Brain microvascular endothelial cell (primary cell): ENCODE measurements at regions not wholly inside any gene's neighbourhood (a gene's known extent, or its start where the extent isn't known, plus 50 kb on each side); places are given as distances from the start of the nearest gene placed in this dataset.

Source experiments
- DNase-seq: peaks from one replicate; pipeline ENCODE4 v3.0.0-alpha.2; 2020
- H3K27ac ChIP-seq: fragments of 250-450 bp; sonication (Bioruptor Pico); 2 replicates; pipeline ENCODE4 v1.5.1; 2020; ENCODE audit warnings: mild to moderate bottlenecking, moderate library complexity
- H3K27me3 ChIP-seq: fragments of 250-450 bp; sonication (Bioruptor Pico); replicated peaks from 2 replicates; pipeline ENCODE4 v1.5.1; 2020; ENCODE audit warnings: mild to moderate bottlenecking
- H3K36me3 ChIP-seq: fragments of 250-450 bp; sonication (Bioruptor Pico); replicated peaks from 2 replicates; pipeline ENCODE4 v1.5.1; 2020; ENCODE audit warnings: mild to moderate bottlenecking
- H3K4me3 ChIP-seq: 2 replicates; pipeline ENCODE4 v1.5.1; 2011; ENCODE audit warnings: low read depth, mild to moderate bottlenecking, control low read depth, low read length, moderate library complexity
- CTCF ChIP-seq: IDR thresholded peaks from 2 replicates; pipeline ENCODE4 v1.5.1; 2011; ENCODE audit warnings: low read depth, mild to moderate bottlenecking, moderate library complexity, low read length, control low read depth, inconsistent platforms; ENCODE audit errors: missing control alignments
- in situ Hi-C: cut with HindIII; loops from 2 replicates; pipeline ENCODE4 v1.10.0; 2017; ENCODE audit warnings: low sequenced_read_pairs, low pct_ligation_motif_present

GRCh38 chr12:27148791-27149190 is 66.4 kb upstream of the C12orf71 start:
- H3K27me3 ChIP-seq: no peaks in the 10 kb centered on the region
- no peak overlapping the region for H3K4me3 ChIP-seq
- no peak for DNase-seq
- no peak overlapping the region for H3K27ac ChIP-seq
- TF ChIP-seq CTCF: no peak
- in situ Hi-C loops: no loop called here
- H3K36me3 ChIP-seq: no peaks in the 10 kb centered on the region

- no peaks in the 10 kb centered on the region for H3K27me3 ChIP-seq
- in situ Hi-C loops: no loop called here
- no peak overlapping the region for H3K4me3 ChIP-seq
- DNase-seq: no peak
- no peak for TF ChIP-seq CTCF
- H3K27ac ChIP-seq: no peak overlapping the region
- H3K36me3 ChIP-seq: no peaks in the 10 kb centered on the region
Measured at GRCh38 chr12:27151479-27151878, 69.1 kb upstream of the C12orf71 start.

- no peak for DNase-seq
- H3K36me3 ChIP-seq: no peaks in the 10 kb centered on the region
- no peak for TF ChIP-seq CTCF
- in situ Hi-C loops: no loop called here
- H3K4me3 ChIP-seq: no peak overlapping the region
- no peak overlapping the region for H3K27ac ChIP-seq
- H3K27me3 ChIP-seq: no peaks in the 10 kb centered on the region
Measured at GRCh38 chr12:27158297-27158696, 75.9 kb upstream of the C12orf71 start.

GRCh38 chr12:27161458-27162228 is 79.3 kb upstream of the C12orf71 start:
- DNase-seq: no peak
- Histone ChIP-seq H3K27ac (no peak overlapping the region), H3K4me3 (no peak overlapping the region), H3K27me3 (no peaks in the 10 kb centered on the region), H3K36me3 (no peaks in the 10 kb centered on the region)
- TF ChIP-seq CTCF: no peak
- in situ Hi-C loops: no loop called here

GRCh38 chr12:27162229-27162537 is 79.8 kb upstream of the C12orf71 start:
- no peaks in the 10 kb centered on the region for H3K36me3 ChIP-seq
- H3K27me3 ChIP-seq: no peaks in the 10 kb centered on the region
- no peak for DNase-seq
- H3K4me3 ChIP-seq: no peak overlapping the region
- H3K27ac ChIP-seq: no peak overlapping the region
- in situ Hi-C loops: no loop called here
- no peak for TF ChIP-seq CTCF
